Adrenal gland (tissue), 5 donors: ENCODE measurements at regions not wholly inside any gene's neighbourhood (a gene's known extent, or its start where the extent isn't known, plus 50 kb on each side); places are given as distances from the start of the nearest gene placed in this dataset.

ENCODE experiments used
- POLR2A ChIP-seq, 2 donors: fragments of 450-650 bp; IDR thresholded peaks; one replicate each; pipeline ENCODE4 v1.6.1; 2017; ENCODE audit warnings: antibody characterized with exemption in 2 of 2, mild to moderate bottlenecking in 2 of 2, moderate library complexity in 1 of 2
- TF ChIP-seq, protein P1 (sequence below), 6 experiments: fragments of 450-650 bp in 4 of 6; fragments of 200-600 bp in 2 of 6; sonication (generic) in 1 of 6; IDR thresholded peaks; 1 replicate in 5 of 6; 2 replicates in 1 of 6; pipeline versions ENCODE4 v1.5.1 to v1.8.0; 2016 to 2021; ENCODE audit warnings: antibody characterized with exemption in 6 of 6, mild to moderate bottlenecking in 2 of 6, moderate library complexity in 1 of 6
- donor health status: DM: no; HTN: no; CAD: no.

DNA sequence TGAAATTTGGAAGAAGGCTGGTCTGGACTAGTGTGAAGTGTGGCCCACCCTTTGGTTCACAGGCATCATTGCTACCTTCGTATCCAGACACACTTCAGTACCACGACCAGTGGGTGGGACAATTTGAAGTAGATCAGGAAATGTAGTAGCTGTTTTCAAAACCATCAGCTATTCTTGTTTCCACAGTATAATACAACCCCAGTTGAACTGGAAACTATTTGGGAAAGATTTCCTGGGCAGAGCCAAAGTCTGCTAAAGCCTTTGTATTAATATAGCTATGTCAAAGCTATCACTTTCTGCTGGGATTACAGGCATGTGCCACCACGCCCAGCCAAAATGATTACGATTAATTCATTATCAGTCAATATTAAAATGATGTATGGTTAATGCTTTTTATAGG lies 298.8 kb upstream of the RASGRP1 start:
- TF ChIP-seq, protein P1, sequence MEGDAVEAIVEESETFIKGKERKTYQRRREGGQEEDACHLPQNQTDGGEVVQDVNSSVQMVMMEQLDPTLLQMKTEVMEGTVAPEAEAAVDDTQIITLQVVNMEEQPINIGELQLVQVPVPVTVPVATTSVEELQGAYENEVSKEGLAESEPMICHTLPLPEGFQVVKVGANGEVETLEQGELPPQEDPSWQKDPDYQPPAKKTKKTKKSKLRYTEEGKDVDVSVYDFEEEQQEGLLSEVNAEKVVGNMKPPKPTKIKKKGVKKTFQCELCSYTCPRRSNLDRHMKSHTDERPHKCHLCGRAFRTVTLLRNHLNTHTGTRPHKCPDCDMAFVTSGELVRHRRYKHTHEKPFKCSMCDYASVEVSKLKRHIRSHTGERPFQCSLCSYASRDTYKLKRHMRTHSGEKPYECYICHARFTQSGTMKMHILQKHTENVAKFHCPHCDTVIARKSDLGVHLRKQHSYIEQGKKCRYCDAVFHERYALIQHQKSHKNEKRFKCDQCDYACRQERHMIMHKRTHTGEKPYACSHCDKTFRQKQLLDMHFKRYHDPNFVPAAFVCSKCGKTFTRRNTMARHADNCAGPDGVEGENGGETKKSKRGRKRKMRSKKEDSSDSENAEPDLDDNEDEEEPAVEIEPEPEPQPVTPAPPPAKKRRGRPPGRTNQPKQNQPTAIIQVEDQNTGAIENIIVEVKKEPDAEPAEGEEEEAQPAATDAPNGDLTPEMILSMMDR (IDR thresholded peaks at IDR 0.05) = no peak
- TF ChIP-seq POLR2A (IDR thresholded peaks at IDR 0.05) = no peak
